Panc1 (cell line): ENCODE measurements at regions not wholly inside any gene's neighbourhood (a gene's known extent, or its start where the extent isn't known, plus 50 kb on each side); places are given as distances from the start of the nearest gene placed in this dataset.

Source experiments
- CTCF ChIP-seq: fragments of 450-650 bp; IDR thresholded peaks from 2 replicates; pipeline ENCODE4 v1.5.1; 2017; ENCODE audit warnings: mild to moderate bottlenecking
- REST ChIP-seq, 2 experiments: IDR thresholded peaks; 2 replicates each; pipeline ENCODE4 v1.6.1; 2011 to 2012; ENCODE audit warnings: low read depth in 2 of 2, control low read depth in 1 of 2, low read length in 1 of 2, mild to moderate bottlenecking in 1 of 2, moderate library complexity in 1 of 2; ENCODE audit not compliant: insufficient read depth in 1 of 2
- SIN3A ChIP-seq: IDR thresholded peaks from 2 replicates; pipeline ENCODE4 v1.6.1; 2012; ENCODE audit warnings: low read depth, mild to moderate bottlenecking, low read length, moderate library complexity, borderline replicate concordance; ENCODE audit not compliant: insufficient read depth

GRCh38 chr12:107558816-107559382 lies 126.7 kb upstream of the PWP1 start:
- no peak for TF ChIP-seq CTCF
- no peak for TF ChIP-seq SIN3A
- no peak for TF ChIP-seq REST (IDR thresholded peaks at IDR 0.05; ENCODE audit: insufficient read depth in 1 of 2, low read depth in 2 of 2, low read length in 1 of 2)
